HEK293T (cell line): ENCODE measurements at regions not wholly inside any gene's neighbourhood (a gene's known extent, or its start where the extent isn't known, plus 50 kb on each side); places are given as distances from the start of the nearest gene placed in this dataset.

Source experiments
- ARNT ChIP-seq: fragments of 450-650 bp; IDR thresholded peaks from 2 replicates; pipeline ENCODE4 v1.6.1; 2017; ENCODE audit warnings: mild to moderate bottlenecking
- CTBP1 ChIP-seq: fragments of 450-650 bp; IDR thresholded peaks from 2 replicates; pipeline ENCODE4 v1.6.1; 2016; ENCODE audit warnings: borderline replicate concordance
- FOXA1 ChIP-seq: fragments of 450-650 bp; IDR thresholded peaks from 2 replicates; pipeline ENCODE4 v1.6.1; 2016; ENCODE audit warnings: mild to moderate bottlenecking
- FOXK2 ChIP-seq: fragments of 450-650 bp; IDR thresholded peaks from 2 replicates; pipeline ENCODE4 v1.6.1; 2016; ENCODE audit warnings: mild to moderate bottlenecking
- FOXM1 ChIP-seq: fragments of 450-650 bp; IDR thresholded peaks from 2 replicates; pipeline ENCODE4 v1.6.1; 2017; ENCODE audit warnings: mild to moderate bottlenecking, borderline replicate concordance
- NFRKB ChIP-seq: fragments of 450-650 bp; IDR thresholded peaks from 2 replicates; pipeline ENCODE4 v1.6.1; 2016; ENCODE audit warnings: mild to moderate bottlenecking, moderate library complexity
- SP1 ChIP-seq: fragments of 450-650 bp; IDR thresholded peaks from 2 replicates; pipeline ENCODE4 v1.6.1; 2017
- SUZ12 ChIP-seq: fragments of 450-650 bp; IDR thresholded peaks from 2 replicates; pipeline ENCODE4 v1.6.1; 2016; ENCODE audit warnings: mild to moderate bottlenecking
- TARDBP ChIP-seq: fragments of 450-650 bp; IDR thresholded peaks from 2 replicates; pipeline ENCODE4 v1.6.1; 2016
- ZNF384 ChIP-seq: fragments of 450-650 bp; IDR thresholded peaks from 2 replicates; pipeline ENCODE4 v1.6.1; 2016

DNA sequence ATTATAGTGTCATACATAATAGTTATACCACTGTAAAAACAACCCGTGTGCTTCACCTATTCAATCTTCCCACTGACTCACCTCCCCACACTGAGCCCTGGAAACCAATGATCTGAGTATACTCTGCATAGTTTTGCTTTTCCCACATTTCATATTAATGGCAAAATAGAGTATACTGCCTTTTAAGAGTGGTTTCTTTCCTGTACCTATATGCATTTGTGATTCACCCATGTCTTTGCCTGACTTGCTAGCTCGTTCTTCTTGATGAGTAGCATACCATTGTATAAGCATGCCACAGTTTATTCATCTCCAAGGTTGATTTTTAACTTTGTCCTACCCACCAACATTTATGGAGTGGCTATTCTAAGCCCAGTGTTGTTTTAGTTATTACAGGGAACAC lies 686.4 kb downstream of the PLCL1 start:
- TF ChIP-seq SUZ12 (no peak), TARDBP (no peak), FOXA1 (no peak), FOXK2 (no peak), ZNF384 (no peak), NFRKB (no peak), FOXM1 (no peak), SP1 (no peak), CTBP1 (no peak), ARNT (no peak)
